Astrocyte of the cerebellum (primary cell): ENCODE measurements at regions not wholly inside any gene's neighbourhood (a gene's known extent, or its start where the extent isn't known, plus 50 kb on each side); places are given as distances from the start of the nearest gene placed in this dataset.

ENCODE experiments used
- DNase-seq: peaks from one replicate; pipeline ENCODE4 v3.0.0-alpha.2; 2011; ENCODE audit warnings: low read depth
- H3K4me3 ChIP-seq: 2 replicates; pipeline ENCODE4 v1.5.1; 2011; ENCODE audit warnings: mild to moderate bottlenecking, low read depth, low read length, moderate library complexity
- CTCF ChIP-seq: IDR thresholded peaks from 2 replicates; pipeline ENCODE4 v1.5.1; 2012; ENCODE audit warnings: low read length, low read depth, moderate library complexity, mild to moderate bottlenecking; ENCODE audit errors: missing control alignments
- in situ Hi-C: cut with HindIII; loops from 2 replicates; pipeline ENCODE4 v1.10.0; 2017; ENCODE audit warnings: low sequenced_read_pairs

GRCh38 chr3:104176706-104177105 lies 1190.0 kb upstream of the ALCAM start:
- in situ Hi-C loops, result no loop called here
- no peak for DNase-seq
- no peak for TF ChIP-seq CTCF
- no peak overlapping the region for H3K4me3 ChIP-seq

GRCh38 chr3:104178680-104179079 lies 1188.0 kb upstream of the ALCAM start:
- DNase-seq, result no peak
- H3K4me3 ChIP-seq, result no peak overlapping the region
- no peak for TF ChIP-seq CTCF
- in situ Hi-C loops, result no loop called here

- in situ Hi-C loops, result no loop called here
- DNase-seq, result peak; percentile 8
- TF ChIP-seq CTCF, result no peak
- H3K4me3 ChIP-seq, result no peak overlapping the region
Observed at GRCh38 chr3:104180906-104181305, 1185.8 kb upstream of the ALCAM start.

- no peak overlapping the region for H3K4me3 ChIP-seq
- in situ Hi-C loops, result no loop called here
- no peak for DNase-seq
- no peak for TF ChIP-seq CTCF
Observed at GRCh38 chr3:104190681-104191080, 1176.0 kb upstream of the ALCAM start.

GRCh38 chr3:104198131-104198530 lies 1168.6 kb upstream of the ALCAM start:
- DNase-seq, result no peak
- in situ Hi-C loops, result no loop called here
- no peak overlapping the region for H3K4me3 ChIP-seq
- TF ChIP-seq CTCF, result no peak

GRCh38 chr3:104206925-104207324 lies 1159.8 kb upstream of the ALCAM start:
- TF ChIP-seq CTCF, result no peak
- H3K4me3 ChIP-seq, result no peak overlapping the region
- no peak for DNase-seq
- in situ Hi-C loops, result no loop called here

GRCh38 chr3:104214277-104214676 lies 1152.4 kb upstream of the ALCAM start:
- no peak for DNase-seq
- H3K4me3 ChIP-seq, result no peak overlapping the region
- in situ Hi-C loops, result no loop called here
- no peak for TF ChIP-seq CTCF
